PFSK-1 (cell line): ENCODE measurements at regions not wholly inside any gene's neighbourhood (a gene's known extent, or its start where the extent isn't known, plus 50 kb on each side); places are given as distances from the start of the nearest gene placed in this dataset.

Experiments used
- FOXP2 ChIP-seq: optimal IDR thresholded peaks from 2 replicates; pipeline ENCODE3; 2011; ENCODE audit warnings: borderline replicate concordance, control low read depth, inconsistent platforms; ENCODE audit not compliant: insufficient read depth; ENCODE audit errors: extremely low read length, extremely low read depth
- POLR2AphosphoS5 ChIP-seq: IDR thresholded peaks from 2 replicates; pipeline ENCODE4 v1.6.1; 2012; ENCODE audit warnings: low read depth, mild to moderate bottlenecking, control low read depth, low read length, moderate library complexity
- REST ChIP-seq, 2 experiments: IDR thresholded peaks; 2 replicates each; pipeline versions ENCODE4 v1.6.1 to v1.8.0; 2011 to 2012; ENCODE audit warnings: low read depth in 2 of 2, low read length in 2 of 2, control low read depth in 1 of 2, inconsistent platforms in 1 of 2, mild to moderate bottlenecking in 1 of 2, moderate library complexity in 1 of 2; ENCODE audit not compliant: insufficient read depth in 1 of 2
- SIN3A ChIP-seq: IDR thresholded peaks from 2 replicates; pipeline ENCODE4 v1.6.1; 2012; ENCODE audit warnings: mild to moderate bottlenecking, low read length, moderate library complexity, borderline replicate concordance; ENCODE audit not compliant: insufficient read depth
- TAF1 ChIP-seq: IDR thresholded peaks from 2 replicates; pipeline ENCODE4 v1.6.1; 2012; ENCODE audit warnings: low read length, control low read depth, borderline replicate concordance; ENCODE audit not compliant: insufficient read depth

GRCh38 chr5:109945723-109946480 is 256.2 kb downstream of the MAN2A1 start:
- TF ChIP-seq POLR2AphosphoS5 = no peak
- no peak for TF ChIP-seq FOXP2
- no peak for TF ChIP-seq SIN3A
- no peak for TF ChIP-seq REST (IDR thresholded peaks at IDR 0.05; ENCODE audit: insufficient read depth in 1 of 2, low read depth in 2 of 2, low read length in 2 of 2)

GRCh38 chr5:109946610-109947009 is 256.9 kb downstream of the MAN2A1 start:
- no peak for TF ChIP-seq TAF1
- TF ChIP-seq SIN3A = no peak
- no peak for TF ChIP-seq POLR2AphosphoS5
- TF ChIP-seq REST (IDR thresholded peaks at IDR 0.05; ENCODE audit: insufficient read depth in 1 of 2, low read depth in 2 of 2, low read length in 2 of 2) = no peak
- no peak for TF ChIP-seq FOXP2

- TF ChIP-seq FOXP2 (no peak), SIN3A (no peak), TAF1 (no peak), REST (IDR thresholded peaks at IDR 0.05; ENCODE audit: insufficient read depth in 1 of 2, low read depth in 2 of 2, low read length in 2 of 2) (no peak), POLR2AphosphoS5 (no peak)
These were observed 257.9 kb downstream of the MAN2A1 start for GRCh38 chr5:109947667-109948066.

GRCh38 chr5:109950634-109951033 is 260.9 kb downstream of the MAN2A1 start:
- no peak for TF ChIP-seq TAF1
- TF ChIP-seq POLR2AphosphoS5 = no peak
- TF ChIP-seq FOXP2 = no peak
- TF ChIP-seq SIN3A = no peak
- no peak for TF ChIP-seq REST (IDR thresholded peaks at IDR 0.05; ENCODE audit: insufficient read depth in 1 of 2, low read depth in 2 of 2, low read length in 2 of 2)

GRCh38 chr5:109951348-109951747 is 261.6 kb downstream of the MAN2A1 start:
- TF ChIP-seq FOXP2 (no peak), TAF1 (no peak), SIN3A (no peak), POLR2AphosphoS5 (no peak), REST (IDR thresholded peaks at IDR 0.05; ENCODE audit: insufficient read depth in 1 of 2, low read depth in 2 of 2, low read length in 2 of 2) (no peak)
